NT2/D1 (cell line): ENCODE measurements at regions not wholly inside any gene's neighbourhood (a gene's known extent, or its start where the extent isn't known, plus 50 kb on each side); places are given as distances from the start of the nearest gene placed in this dataset.

Experiments
- DNase-seq: peaks from one replicate; pipeline ENCODE4 v3.0.0-alpha.2; 2011; ENCODE audit warnings: low read depth, low spot score
- H3K27me3 ChIP-seq: 2 replicates; pipeline ENCODE4 v1.6.0; 2011; ENCODE audit warnings: mild to moderate bottlenecking; ENCODE audit not compliant: insufficient read length, insufficient read depth
- H3K36me3 ChIP-seq: 2 replicates; pipeline ENCODE4 v1.6.1; 2011; ENCODE audit warnings: mild to moderate bottlenecking, low read length, mixed read lengths; ENCODE audit not compliant: insufficient read depth, insufficient read length
- H3K4me1 ChIP-seq: 2 replicates; pipeline ENCODE4 v1.5.1; 2011; ENCODE audit not compliant: insufficient read depth, insufficient read length
- H3K4me3 ChIP-seq: 2 replicates; pipeline ENCODE4 v1.5.1; 2011; ENCODE audit warnings: low read depth; ENCODE audit not compliant: insufficient read length
- H3K9ac ChIP-seq: 2 replicates; pipeline ENCODE4 v1.6.0; 2011; ENCODE audit warnings: low read depth; ENCODE audit not compliant: insufficient read length
- H3K9me3 ChIP-seq: 2 replicates; pipeline ENCODE4 v1.5.1; 2011; ENCODE audit warnings: mild to moderate bottlenecking, low read length; ENCODE audit not compliant: insufficient read depth
- SUZ12 ChIP-seq: IDR thresholded peaks from 2 replicates; pipeline ENCODE4 v1.6.1; 2011; ENCODE audit not compliant: insufficient read length, insufficient read depth; ENCODE audit errors: extremely low read depth
- YY1 ChIP-seq: IDR thresholded peaks from 2 replicates; pipeline ENCODE4 v1.6.1; 2011; ENCODE audit not compliant: insufficient read length, insufficient read depth
- ZNF274 ChIP-seq: IDR thresholded peaks from 2 replicates; pipeline ENCODE4 v1.6.1; 2011; ENCODE audit warnings: mild to moderate bottlenecking, low read depth, low read length

GRCh38 chr12:19945559-19946435 lies 422.5 kb upstream of the PDE3A start:
- TF ChIP-seq YY1 (no peak), ZNF274 (no peak), SUZ12 (no peak)
- DNase-seq, result no peak
- H3K36me3 ChIP-seq, result no peaks in the 10 kb centered on the region
- H3K4me1 ChIP-seq, result no peaks in the 10 kb centered on the region
- no peaks in the 10 kb centered on the region for H3K9me3 ChIP-seq
- H3K9ac ChIP-seq, result no peak overlapping the region
- H3K27me3 ChIP-seq, result no peaks in the 10 kb centered on the region
- H3K4me3 ChIP-seq, result no peak overlapping the region

- H3K27me3 ChIP-seq, result no peaks in the 10 kb centered on the region
- no peak overlapping the region for H3K4me3 ChIP-seq
- no peaks in the 10 kb centered on the region for H3K36me3 ChIP-seq
- no peak for TF ChIP-seq SUZ12
- TF ChIP-seq ZNF274, result no peak
- TF ChIP-seq YY1, result no peak
- H3K9ac ChIP-seq, result no peak overlapping the region
- no peaks in the 10 kb centered on the region for H3K4me1 ChIP-seq
- no peaks in the 10 kb centered on the region for H3K9me3 ChIP-seq
- no peak for DNase-seq
Measured at GRCh38 chr12:19946550-19946949, 421.8 kb upstream of the PDE3A start.

GRCh38 chr12:19947344-19947743 lies 421.0 kb upstream of the PDE3A start:
- Histone ChIP-seq H3K4me1 (no peaks in the 10 kb centered on the region), H3K27me3 (no peaks in the 10 kb centered on the region), H3K4me3 (no peak overlapping the region), H3K9me3 (no peaks in the 10 kb centered on the region), H3K36me3 (no peaks in the 10 kb centered on the region), H3K9ac (no peak overlapping the region)
- TF ChIP-seq SUZ12 (no peak), YY1 (no peak), ZNF274 (no peak)
- no peak for DNase-seq

- Histone ChIP-seq H3K36me3 (no peaks in the 10 kb centered on the region), H3K4me1 (no peaks in the 10 kb centered on the region), H3K9ac (no peak overlapping the region), H3K27me3 (no peaks in the 10 kb centered on the region), H3K9me3 (no peaks in the 10 kb centered on the region), H3K4me3 (no peak overlapping the region)
- no peak for DNase-seq
- TF ChIP-seq YY1 (no peak), ZNF274 (no peak), SUZ12 (no peak)
Measured at GRCh38 chr12:19951664-19952063, 416.7 kb upstream of the PDE3A start.

- no peak for DNase-seq
- Histone ChIP-seq H3K9ac (no peak overlapping the region), H3K27me3 (no peaks in the 10 kb centered on the region), H3K36me3 (no peaks in the 10 kb centered on the region), H3K4me1 (no peaks in the 10 kb centered on the region), H3K4me3 (no peak overlapping the region), H3K9me3 (no peaks in the 10 kb centered on the region)
- TF ChIP-seq ZNF274 (no peak), SUZ12 (no peak), YY1 (no peak)
Measured at GRCh38 chr12:19953734-19954133, 414.6 kb upstream of the PDE3A start.

- TF ChIP-seq SUZ12 (no peak), ZNF274 (no peak), YY1 (no peak)
- Histone ChIP-seq H3K4me1 (no peaks in the 10 kb centered on the region), H3K9ac (no peak overlapping the region), H3K36me3 (no peaks in the 10 kb centered on the region), H3K4me3 (no peak overlapping the region), H3K27me3 (no peaks in the 10 kb centered on the region), H3K9me3 (no peaks in the 10 kb centered on the region)
- DNase-seq, result no peak
Measured at GRCh38 chr12:19954163-19954562, 414.2 kb upstream of the PDE3A start.

GRCh38 chr12:19957308-19958125 lies 410.8 kb upstream of the PDE3A start:
- DNase-seq, result no peak
- Histone ChIP-seq H3K36me3 (no peaks in the 10 kb centered on the region), H3K9me3 (no peaks in the 10 kb centered on the region), H3K27me3 (no peaks in the 10 kb centered on the region), H3K4me1 (no peaks in the 10 kb centered on the region), H3K9ac (no peak overlapping the region), H3K4me3 (no peak overlapping the region)
- no peak for TF ChIP-seq YY1
- TF ChIP-seq ZNF274, result no peak
- no peak for TF ChIP-seq SUZ12
